Panc1 (cell line): ENCODE measurements at regions not wholly inside any gene's neighbourhood (a gene's known extent, or its start where the extent isn't known, plus 50 kb on each side); places are given as distances from the start of the nearest gene placed in this dataset.

Source experiments
- ATAC-seq: fragments of 200-7000 bp; cut with Tn5 transposase; 2 replicates; pipeline ENCODE4 v1.9.1; 2020; ENCODE audit warnings: mild to moderate bottlenecking, moderate library complexity
- BruUV-seq: library from RNA; stranded (reverse); fragments of 400-500 nt; replicated peaks from 2 replicates; lab custom pipeline; 2021; lab: Mats Ljungman, UMichigan
- CTCF ChIA-PET: fragments of 300-600 bp; sonication (Branson Sonifier 250); formaldehyde crosslinking; loops from one replicate; lab custom pipeline; 2022; ENCODE audit warnings: antibody characterized with exemption; lab: Charles Lee
- POLR2A ChIA-PET: fragments of 300-600 bp; sonication (Branson Sonifier 250); formaldehyde crosslinking; loops from one replicate; lab custom pipeline; 2022; ENCODE audit warnings: antibody characterized with exemption; lab: Charles Lee
- DNase-seq: peaks from one replicate; pipeline ENCODE4 v3.0.0-alpha.2; 2010; ENCODE audit warnings: low read depth, low spot score
- H3K27ac ChIP-seq: 2 replicates; pipeline ENCODE4 v1.5.1; 2011; ENCODE audit warnings: mild to moderate bottlenecking, low read length, inconsistent platforms
- H3K27me3 ChIP-seq: fragments of 200-500 bp; sonication (Bioruptor generic); 2 replicates; pipeline ENCODE4 v1.6.0; 2014; ENCODE audit warnings: low read length, inconsistent platforms; ENCODE audit not compliant: control insufficient read depth, insufficient read depth
- H3K36me3 ChIP-seq: fragments of 200-500 bp; sonication (Bioruptor generic); 2 replicates; pipeline ENCODE4 v1.5.1; 2014; ENCODE audit warnings: inconsistent platforms, mild to moderate bottlenecking, low read length, moderate library complexity; ENCODE audit not compliant: control insufficient read depth, insufficient read depth
- H3K4me1 ChIP-seq: 2 replicates; pipeline ENCODE4 v1.5.1; 2011; ENCODE audit warnings: inconsistent platforms, mild to moderate bottlenecking, low read length, moderate library complexity; ENCODE audit not compliant: control insufficient read depth, insufficient read depth
- H3K4me3 ChIP-seq, 2 experiments: 2 replicates each; pipeline ENCODE4 v1.5.1; 2011 to 2012; ENCODE audit warnings: low read depth in 2 of 2, low read length in 2 of 2, mild to moderate bottlenecking in 2 of 2, inconsistent platforms in 1 of 2, moderate library complexity in 1 of 2
- H3K9me3 ChIP-seq: fragments of 200-500 bp; sonication (Bioruptor generic); 2 replicates; pipeline ENCODE4 v1.5.1; 2014; ENCODE audit warnings: low read depth, mild to moderate bottlenecking, inconsistent platforms, low read length, moderate library complexity; ENCODE audit not compliant: control insufficient read depth, insufficient read depth
- CTCF ChIP-seq: fragments of 450-650 bp; IDR thresholded peaks from 2 replicates; pipeline ENCODE4 v1.5.1; 2017; ENCODE audit warnings: mild to moderate bottlenecking
- POLR2AphosphoS5 ChIP-seq: IDR thresholded peaks from 2 replicates; pipeline ENCODE4 v1.6.1; 2012; ENCODE audit warnings: mild to moderate bottlenecking, low read depth, low read length, moderate library complexity
- SIN3A ChIP-seq: IDR thresholded peaks from 2 replicates; pipeline ENCODE4 v1.6.1; 2012; ENCODE audit warnings: low read depth, mild to moderate bottlenecking, low read length, moderate library complexity, borderline replicate concordance; ENCODE audit not compliant: insufficient read depth
- TCF7L2 ChIP-seq: IDR thresholded peaks from 2 replicates; pipeline ENCODE4 v1.6.1; 2011; ENCODE audit warnings: mild to moderate bottlenecking, low read depth, low read length, inconsistent platforms
- in situ Hi-C: cut with HindIII; loops from 2 replicates; pipeline ENCODE4 v1.10.0; 2016; ENCODE audit warnings: low sequenced_read_pairs, low pct_unique_long_range_greater_than_20kb
- intact Hi-C: fragments of 100-400 bp; cut with micrococcal nuclease; formaldehyde crosslinking; loops from one replicate; pipeline ENCODE4 v1.10.0; 2022; ENCODE audit not compliant: unreplicated experiment
- TF ChIP-seq, protein P1 (sequence below), 2 experiments: IDR thresholded peaks; 2 replicates each; pipeline ENCODE4 v1.6.1; 2011 to 2012; ENCODE audit warnings: low read depth in 2 of 2, control low read depth in 1 of 2, low read length in 1 of 2, mild to moderate bottlenecking in 1 of 2, moderate library complexity in 1 of 2; ENCODE audit not compliant: insufficient read depth in 1 of 2

- in situ Hi-C loops (no loop called here), intact Hi-C loops (no loop called here)
- Histone ChIP-seq H3K27ac (no peak overlapping the region), H3K4me1 (no peaks in the 10 kb centered on the region), H3K4me3 (no peak overlapping the region), H3K36me3 (no peaks in the 10 kb centered on the region), H3K27me3 (peaks cover 2% of the 10 kb centered on the region; the same call in 1 of the 2 replicates), H3K9me3 (no peaks in the 10 kb centered on the region)
- ATAC-seq = no peak
- no peak for TF ChIP-seq SIN3A
- TF ChIP-seq, protein P1, sequence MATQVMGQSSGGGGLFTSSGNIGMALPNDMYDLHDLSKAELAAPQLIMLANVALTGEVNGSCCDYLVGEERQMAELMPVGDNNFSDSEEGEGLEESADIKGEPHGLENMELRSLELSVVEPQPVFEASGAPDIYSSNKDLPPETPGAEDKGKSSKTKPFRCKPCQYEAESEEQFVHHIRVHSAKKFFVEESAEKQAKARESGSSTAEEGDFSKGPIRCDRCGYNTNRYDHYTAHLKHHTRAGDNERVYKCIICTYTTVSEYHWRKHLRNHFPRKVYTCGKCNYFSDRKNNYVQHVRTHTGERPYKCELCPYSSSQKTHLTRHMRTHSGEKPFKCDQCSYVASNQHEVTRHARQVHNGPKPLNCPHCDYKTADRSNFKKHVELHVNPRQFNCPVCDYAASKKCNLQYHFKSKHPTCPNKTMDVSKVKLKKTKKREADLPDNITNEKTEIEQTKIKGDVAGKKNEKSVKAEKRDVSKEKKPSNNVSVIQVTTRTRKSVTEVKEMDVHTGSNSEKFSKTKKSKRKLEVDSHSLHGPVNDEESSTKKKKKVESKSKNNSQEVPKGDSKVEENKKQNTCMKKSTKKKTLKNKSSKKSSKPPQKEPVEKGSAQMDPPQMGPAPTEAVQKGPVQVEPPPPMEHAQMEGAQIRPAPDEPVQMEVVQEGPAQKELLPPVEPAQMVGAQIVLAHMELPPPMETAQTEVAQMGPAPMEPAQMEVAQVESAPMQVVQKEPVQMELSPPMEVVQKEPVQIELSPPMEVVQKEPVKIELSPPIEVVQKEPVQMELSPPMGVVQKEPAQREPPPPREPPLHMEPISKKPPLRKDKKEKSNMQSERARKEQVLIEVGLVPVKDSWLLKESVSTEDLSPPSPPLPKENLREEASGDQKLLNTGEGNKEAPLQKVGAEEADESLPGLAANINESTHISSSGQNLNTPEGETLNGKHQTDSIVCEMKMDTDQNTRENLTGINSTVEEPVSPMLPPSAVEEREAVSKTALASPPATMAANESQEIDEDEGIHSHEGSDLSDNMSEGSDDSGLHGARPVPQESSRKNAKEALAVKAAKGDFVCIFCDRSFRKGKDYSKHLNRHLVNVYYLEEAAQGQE (IDR thresholded peaks at IDR 0.05; ENCODE audit: insufficient read depth in 1 of 2, low read depth in 2 of 2, low read length in 1 of 2) = no peak
- TF ChIP-seq TCF7L2 = no peak
- TF ChIP-seq CTCF = no peak
- no peak for TF ChIP-seq POLR2AphosphoS5
- DNase-seq = no peak
- ChIA-PET CTCF (no interaction called here), POLR2A (no interaction called here)
- BruUV-seq = no TSS peak
These were observed 204.1 kb downstream of the ZNF365 start for GRCh38 chr10:62578301-62578700.

- Histone ChIP-seq H3K27ac (no peak overlapping the region), H3K9me3 (no peaks in the 10 kb centered on the region), H3K27me3 (peaks cover 2% of the 10 kb centered on the region; the same call in 1 of the 2 replicates), H3K4me3 (no peak overlapping the region), H3K36me3 (no peaks in the 10 kb centered on the region), H3K4me1 (no peaks in the 10 kb centered on the region)
- in situ Hi-C loops = no loop called here
- ATAC-seq (no peak), DNase-seq (no peak)
- ChIA-PET CTCF (no interaction called here), POLR2A (no interaction called here)
- TF ChIP-seq CTCF (no peak), TCF7L2 (no peak), POLR2AphosphoS5 (no peak), SIN3A (no peak)
- TF ChIP-seq, protein P1 (IDR thresholded peaks at IDR 0.05; ENCODE audit: insufficient read depth in 1 of 2, low read depth in 2 of 2, low read length in 1 of 2) = no peak
- intact Hi-C loops = no loop called here
- no TSS peak for BruUV-seq
These were observed 204.7 kb downstream of the ZNF365 start for GRCh38 chr10:62578916-62579315.
